Effector memory CD8-positive, alpha-beta T cell (primary cell): ENCODE measurements at regions not wholly inside any gene's neighbourhood (a gene's known extent, or its start where the extent isn't known, plus 50 kb on each side); places are given as distances from the start of the nearest gene placed in this dataset.

Experiments used
- ATAC-seq: fragments of 150-1000 bp; cut with Tn5 transposase; replicated peaks from 2 replicates; pipeline ENCODE4 v1.10.0; 2021; ENCODE audit warnings: mild to moderate bottlenecking, moderate library complexity
- DNase-seq, 3 experiments: peaks; one replicate each; pipeline ENCODE4 v3.0.0; 2021
- H3K27ac Mint-ChIP-seq, 2 donors: one replicate each; pipeline ENCODE4 v1.8.0; 2022; ENCODE audit warnings: mild to moderate bottlenecking in 2 of 2, mixed read lengths in 2 of 2, moderate library complexity in 2 of 2
- H3K27me3 Mint-ChIP-seq, 2 donors: one replicate each; pipeline ENCODE4 v1.8.0; 2022; ENCODE audit warnings: mixed read lengths in 2 of 2
- H3K36me3 Mint-ChIP-seq: one replicate; pipeline ENCODE4 v1.8.0; 2022; ENCODE audit warnings: mild to moderate bottlenecking, moderate library complexity, mixed read lengths; ENCODE audit not compliant: insufficient read depth
- H3K4me1 Mint-ChIP-seq, 2 donors: one replicate each; pipeline ENCODE4 v1.8.0; 2022; ENCODE audit warnings: low read depth in 2 of 2, mixed read lengths in 2 of 2
- H3K4me3 Mint-ChIP-seq, 2 donors: one replicate each; pipeline ENCODE4 v1.8.0; 2022; ENCODE audit warnings: mild to moderate bottlenecking in 2 of 2, mixed read lengths in 2 of 2, moderate library complexity in 2 of 2
- H3K9me3 Mint-ChIP-seq, 2 donors: one replicate each; pipeline ENCODE4 v1.8.0; 2022; ENCODE audit warnings: mixed read lengths in 2 of 2

DNA sequence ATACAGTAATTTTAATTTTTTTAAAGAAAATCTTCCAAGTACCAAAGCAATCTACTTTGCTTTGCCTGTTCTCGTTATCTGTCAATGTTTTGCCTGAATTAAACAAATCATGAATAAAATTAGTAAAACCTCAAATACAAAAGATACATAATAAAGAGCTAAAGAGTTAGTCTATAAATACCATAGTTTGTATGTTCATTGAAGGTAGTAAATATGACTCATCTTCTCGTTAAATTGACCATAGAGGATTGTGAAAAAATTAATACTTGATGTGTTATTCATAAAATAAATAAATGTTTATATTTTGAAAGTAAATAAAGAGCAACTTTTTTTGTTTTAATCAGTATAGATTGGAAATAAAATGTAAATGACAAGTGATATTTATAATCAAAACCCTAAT, 246.5 kb upstream of the PLSCR5 start:
- Mint-ChIP-seq H3K27me3 (no peaks in the 10 kb centered on the region), H3K27ac (no peak overlapping the region), H3K36me3 (no peaks in the 10 kb centered on the region), H3K9me3 (peaks cover 6 to 13% of the 10 kb centered on the region in 2 donors), H3K4me3 (no peak overlapping the region), H3K4me1 (no peaks in the 10 kb centered on the region)
- ATAC-seq, result no peak
- DNase-seq, result no peak

DNA sequence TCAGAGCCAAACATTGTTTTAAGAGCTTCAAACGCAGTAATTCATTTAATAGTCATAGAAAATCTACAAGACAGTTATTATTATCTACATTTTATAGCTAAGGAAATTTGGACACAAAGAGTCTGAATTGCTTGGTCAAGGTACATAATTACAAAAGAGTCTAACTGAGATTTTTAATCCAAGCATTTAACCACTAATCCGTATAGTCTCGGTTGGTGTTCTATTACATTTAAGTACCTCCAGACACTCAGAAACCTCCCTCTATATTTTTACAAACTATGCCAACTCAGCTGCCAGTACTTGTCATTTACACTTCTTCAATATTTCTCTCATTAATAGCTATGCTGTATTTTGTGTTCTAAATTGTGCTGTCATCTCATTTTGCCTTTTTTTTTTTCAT, 240.2 kb upstream of the PLSCR5 start:
- Mint-ChIP-seq H3K4me1 (no peaks in the 10 kb centered on the region), H3K27ac (no peak overlapping the region), H3K4me3 (no peak overlapping the region), H3K36me3 (no peaks in the 10 kb centered on the region), H3K27me3 (no peaks in the 10 kb centered on the region), H3K9me3 (peaks cover 0 to 8% of the 10 kb centered on the region in 2 donors)
- ATAC-seq (no peak), DNase-seq (no peak)

DNA sequence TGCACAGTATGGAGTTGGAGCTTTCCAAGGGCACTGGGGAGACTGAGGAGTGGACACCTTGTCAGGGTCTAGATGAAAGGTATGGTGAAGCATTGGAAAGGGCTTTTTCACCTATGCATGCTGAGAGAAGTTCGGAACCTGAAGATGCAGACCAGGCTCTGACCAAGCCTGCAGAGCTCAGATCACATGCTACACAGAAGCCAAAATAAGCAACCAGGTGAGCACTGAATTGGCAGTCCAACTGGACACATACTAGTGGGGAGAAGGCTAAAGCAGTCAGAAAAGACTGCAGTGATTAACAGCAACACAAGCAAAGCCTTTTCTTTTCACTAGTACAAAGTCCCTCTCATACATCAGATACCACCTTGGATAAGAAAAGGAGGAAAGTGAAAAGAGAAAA, 238.3 kb upstream of the PLSCR5 start:
- Mint-ChIP-seq H3K27ac (no peak overlapping the region), H3K4me3 (no peak overlapping the region), H3K4me1 (no peaks in the 10 kb centered on the region), H3K36me3 (no peaks in the 10 kb centered on the region), H3K9me3 (peaks cover 0 to 8% of the 10 kb centered on the region in 2 donors), H3K27me3 (no peaks in the 10 kb centered on the region)
- ATAC-seq (no peak), DNase-seq (no peak)

DNA sequence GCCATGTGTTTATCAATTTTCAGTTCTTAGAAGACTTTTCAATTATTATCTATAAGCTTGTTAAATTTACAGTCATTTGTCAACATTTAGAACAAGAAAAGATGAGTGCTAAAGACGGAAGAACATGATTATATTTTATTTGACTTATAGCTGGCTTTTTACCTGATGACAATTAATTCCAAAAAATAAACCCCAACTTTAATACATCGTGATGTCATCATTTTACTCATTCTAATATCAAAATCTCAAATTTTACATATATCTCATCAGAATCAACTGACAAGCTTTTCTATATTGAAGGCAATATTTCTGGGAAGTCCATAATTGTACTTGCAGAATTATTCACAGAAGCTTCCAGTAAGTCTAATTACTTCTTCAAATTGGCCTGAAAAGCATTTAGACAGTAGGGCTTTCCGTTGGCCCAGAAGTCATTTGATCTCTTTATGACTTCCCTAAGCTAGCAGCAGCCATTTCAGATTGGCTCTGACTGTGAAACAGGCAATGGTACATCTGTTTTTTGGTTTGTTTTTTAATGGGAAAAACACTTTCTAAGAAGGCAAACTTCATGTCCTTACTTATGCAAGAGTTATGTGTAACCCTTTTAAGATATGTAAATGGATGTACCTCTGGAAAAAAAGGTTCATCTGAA, 234.7 kb upstream of the PLSCR5 start:
- Mint-ChIP-seq H3K9me3 (peaks cover 0 to 8% of the 10 kb centered on the region in 2 donors), H3K27me3 (no peaks in the 10 kb centered on the region), H3K36me3 (no peaks in the 10 kb centered on the region), H3K4me3 (no peak overlapping the region), H3K27ac (no peak overlapping the region), H3K4me1 (no peaks in the 10 kb centered on the region)
- DNase-seq, result no peak
- no peak for ATAC-seq

DNA sequence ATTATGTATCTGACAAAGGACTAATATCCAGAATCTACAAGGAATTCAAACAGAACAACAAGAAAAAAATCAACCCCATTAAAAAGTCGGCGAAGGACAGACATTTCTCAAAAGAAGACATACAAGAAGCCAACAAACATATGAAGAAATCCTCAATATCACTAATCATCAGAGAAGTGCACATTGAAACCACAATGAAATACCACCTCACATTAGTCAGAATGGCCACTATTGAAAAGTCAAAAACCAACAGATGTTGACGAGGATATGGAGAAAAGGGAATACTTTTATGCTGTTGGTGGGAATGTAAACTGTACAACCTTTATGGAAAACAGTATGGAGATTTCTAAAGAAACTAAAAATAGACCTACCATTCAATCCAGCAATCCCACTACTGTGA, 233.1 kb upstream of the PLSCR5 start:
- Mint-ChIP-seq H3K27me3 (no peaks in the 10 kb centered on the region), H3K9me3 (peaks cover 8 to 9% of the 10 kb centered on the region in 2 donors), H3K27ac (no peak overlapping the region), H3K36me3 (no peaks in the 10 kb centered on the region), H3K4me3 (no peak overlapping the region), H3K4me1 (no peaks in the 10 kb centered on the region)
- DNase-seq (no peak), ATAC-seq (no peak)

DNA sequence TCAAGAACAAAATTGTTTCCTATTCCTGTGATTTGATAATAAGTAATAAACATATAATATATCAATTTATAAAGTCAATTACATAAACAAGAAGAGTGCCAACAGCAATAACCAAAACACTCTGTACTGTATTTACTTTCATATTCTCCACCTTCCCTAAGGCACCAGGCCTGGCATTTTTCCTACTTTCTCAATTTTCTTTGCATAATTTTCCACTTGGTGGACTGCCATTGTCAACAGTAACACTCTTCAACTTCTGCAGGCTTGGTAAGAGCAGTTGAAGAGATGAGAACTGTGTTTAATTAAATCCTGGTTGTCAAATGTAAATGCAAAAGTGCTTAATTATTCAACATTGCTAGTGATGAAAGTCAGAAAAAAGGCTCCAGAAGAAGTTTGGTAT, 229.8 kb upstream of the PLSCR5 start:
- no peak overlapping the region for H3K27ac Mint-ChIP-seq

DNA sequence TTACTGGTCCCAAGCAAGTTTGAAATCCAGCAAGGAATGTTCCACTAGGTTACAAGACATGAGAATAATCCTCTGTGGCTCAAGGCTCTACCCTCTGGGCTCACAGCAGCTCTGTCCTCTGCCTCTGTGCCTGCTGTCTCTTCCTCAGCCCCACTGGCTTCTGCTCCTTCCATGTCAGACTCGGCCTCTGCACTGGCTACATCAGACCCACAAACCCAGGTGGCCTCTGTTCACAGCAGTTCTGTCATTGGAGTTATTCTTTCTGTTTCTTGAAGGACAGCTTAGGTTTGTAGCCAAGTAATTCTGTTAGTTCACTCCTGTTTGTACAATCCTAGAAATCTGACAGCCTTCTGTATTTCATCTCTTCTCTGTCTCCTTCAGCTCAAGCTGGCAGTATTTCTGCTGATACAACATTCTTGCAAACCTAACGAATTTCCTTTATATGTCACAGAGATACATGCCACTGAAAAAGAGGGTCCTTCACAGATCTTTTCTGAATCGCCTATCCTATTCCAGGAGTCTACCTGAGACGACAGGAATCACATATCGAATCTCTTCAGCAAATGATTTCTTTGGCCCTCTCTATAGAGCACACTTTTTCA, 227.8 kb upstream of the PLSCR5 start:
- Mint-ChIP-seq H3K4me3 (no peak overlapping the region), H3K27me3 (no peaks in the 10 kb centered on the region), H3K9me3 (peaks cover 2 to 15% of the 10 kb centered on the region in 2 donors), H3K27ac (no peak overlapping the region), H3K36me3 (no peaks in the 10 kb centered on the region), H3K4me1 (no peaks in the 10 kb centered on the region)
- ATAC-seq (no peak), DNase-seq (no peak)

More for the DNA sequence above, 229.8 kb upstream of the PLSCR5 start:
- no peak overlapping the region for H3K4me3 Mint-ChIP-seq
- ATAC-seq (no peak), DNase-seq (no peak)
- H3K36me3 Mint-ChIP-seq, result no peaks in the 10 kb centered on the region
- H3K4me1 Mint-ChIP-seq, result no peaks in the 10 kb centered on the region
- H3K27me3 Mint-ChIP-seq, result no peaks in the 10 kb centered on the region
- H3K9me3 Mint-ChIP-seq, result peaks cover 0 to 15% of the 10 kb centered on the region in 2 donors

DNA sequence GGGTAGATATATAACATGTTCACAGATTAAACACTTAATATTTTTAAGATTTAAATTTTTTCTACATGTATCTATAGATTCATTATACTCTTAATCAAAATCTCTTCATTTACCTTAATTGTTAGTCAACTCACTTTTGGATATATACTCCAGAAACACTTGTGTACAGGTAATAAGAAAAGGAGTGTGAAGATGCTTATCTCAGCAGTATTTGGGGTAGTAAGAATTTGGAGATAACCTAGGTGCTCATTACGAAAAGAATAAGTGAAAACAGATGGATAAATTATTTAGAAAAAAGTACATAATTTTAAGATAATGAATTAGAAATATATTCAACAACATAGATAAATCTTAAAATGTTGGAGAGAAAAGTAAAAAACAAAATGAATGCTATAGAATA, 226.5 kb upstream of the PLSCR5 start:
- Mint-ChIP-seq H3K4me1 (no peaks in the 10 kb centered on the region), H3K9me3 (peaks cover 2 to 15% of the 10 kb centered on the region in 2 donors), H3K4me3 (no peak overlapping the region), H3K36me3 (no peaks in the 10 kb centered on the region), H3K27ac (no peak overlapping the region), H3K27me3 (no peaks in the 10 kb centered on the region)
- no peak for ATAC-seq
- no peak for DNase-seq

DNA sequence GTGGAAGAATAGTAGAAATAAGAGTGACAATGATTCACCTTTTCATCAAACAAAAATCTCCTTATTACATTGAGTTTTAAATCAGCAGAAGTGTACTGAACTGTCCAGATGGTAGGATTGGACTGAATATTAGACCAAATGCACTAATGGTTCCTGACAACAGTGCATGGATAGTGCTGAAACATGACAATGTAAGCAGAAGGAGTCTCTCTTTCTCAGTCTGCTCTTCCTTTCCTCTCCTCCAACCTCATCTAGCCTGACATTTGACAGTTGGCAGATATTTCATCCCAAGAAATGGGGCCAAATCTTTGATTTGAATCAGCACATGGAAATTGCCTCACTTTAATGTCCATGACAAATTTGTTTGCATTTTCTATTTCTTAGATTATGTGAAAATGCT, 225.1 kb upstream of the PLSCR5 start:
- H3K9me3 Mint-ChIP-seq, result peaks cover 2 to 15% of the 10 kb centered on the region in 2 donors
- DNase-seq (no peak), ATAC-seq (no peak)
- no peaks in the 10 kb centered on the region for H3K36me3 Mint-ChIP-seq
- no peaks in the 10 kb centered on the region for H3K27me3 Mint-ChIP-seq
- H3K4me3 Mint-ChIP-seq, result no peak overlapping the region
- no peaks in the 10 kb centered on the region for H3K4me1 Mint-ChIP-seq
- H3K27ac Mint-ChIP-seq, result no peak overlapping the region

DNA sequence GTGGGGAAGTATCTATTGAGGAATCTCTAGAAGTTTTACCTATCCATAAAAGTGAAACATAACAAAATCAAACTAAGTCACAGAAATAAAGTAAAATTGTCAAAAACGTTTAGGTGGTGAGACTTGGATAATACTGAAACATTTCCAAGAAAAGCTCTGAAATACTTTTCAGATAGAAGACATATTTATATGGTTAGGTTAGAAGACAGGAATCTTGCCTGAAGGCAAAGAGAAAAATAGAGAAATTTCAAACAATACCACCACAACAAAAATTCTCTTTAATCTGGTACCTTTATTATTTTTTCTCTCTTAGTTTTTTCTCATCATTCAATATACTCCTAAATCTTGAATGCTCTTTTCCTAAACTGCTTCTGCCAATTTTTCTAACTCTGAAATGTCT, 222.7 kb upstream of the PLSCR5 start:
- peaks cover 1 to 2% of the 10 kb centered on the region in 2 donors for H3K9me3 Mint-ChIP-seq
- no peaks in the 10 kb centered on the region for H3K27me3 Mint-ChIP-seq
- DNase-seq (no peak), ATAC-seq (no peak)
- H3K27ac Mint-ChIP-seq, result no peak overlapping the region
- H3K4me1 Mint-ChIP-seq, result no peaks in the 10 kb centered on the region
- H3K4me3 Mint-ChIP-seq, result no peak overlapping the region
- no peaks in the 10 kb centered on the region for H3K36me3 Mint-ChIP-seq

DNA sequence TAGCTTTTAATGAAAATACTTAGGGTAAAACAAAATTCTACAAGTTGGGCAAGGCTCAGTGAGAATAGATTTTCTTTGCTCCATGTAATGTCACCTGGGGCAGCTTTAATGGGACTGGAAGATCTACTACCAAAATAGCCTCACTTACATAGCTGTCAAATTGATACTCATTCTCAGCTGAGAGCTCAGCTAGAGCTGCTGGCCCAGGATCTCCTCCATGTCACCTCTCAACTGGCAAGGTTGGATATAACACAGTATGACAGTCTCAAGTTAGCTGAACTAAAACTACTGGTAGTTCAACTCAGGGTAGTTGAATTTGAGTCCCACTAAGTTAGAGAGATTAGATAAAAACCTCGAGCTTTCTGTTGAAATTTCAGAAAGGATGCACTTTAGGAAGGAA, 218.5 kb upstream of the PLSCR5 start:
- H3K4me1 Mint-ChIP-seq, result no peaks in the 10 kb centered on the region
- no peaks in the 10 kb centered on the region for H3K27me3 Mint-ChIP-seq
- no peak for DNase-seq
- no peak for ATAC-seq
- no peaks in the 10 kb centered on the region for H3K9me3 Mint-ChIP-seq
- no peak overlapping the region for H3K27ac Mint-ChIP-seq
- no peaks in the 10 kb centered on the region for H3K36me3 Mint-ChIP-seq
- no peak overlapping the region for H3K4me3 Mint-ChIP-seq

DNA sequence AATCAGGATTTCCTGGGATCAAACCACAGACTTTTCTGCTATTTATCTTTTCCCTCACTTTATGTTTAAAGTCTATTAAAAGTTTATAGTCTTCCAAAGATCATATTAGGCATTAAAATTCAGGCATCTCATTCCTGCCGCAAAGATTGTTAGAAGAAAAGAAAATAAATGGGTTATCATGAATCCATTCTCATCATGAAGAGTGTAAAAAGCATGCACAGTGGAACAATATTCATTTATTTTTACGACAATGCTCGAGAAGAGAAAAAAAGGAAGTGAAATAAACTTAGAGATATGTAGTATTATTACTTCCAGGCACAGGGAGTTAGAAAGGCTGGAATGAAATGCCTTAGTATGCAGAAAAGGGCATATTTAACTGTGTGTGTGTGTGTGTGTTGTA, 213.7 kb upstream of the PLSCR5 start:
- no peaks in the 10 kb centered on the region for H3K27me3 Mint-ChIP-seq
- no peak overlapping the region for H3K27ac Mint-ChIP-seq
- H3K4me3 Mint-ChIP-seq, result no peak overlapping the region
- H3K36me3 Mint-ChIP-seq, result no peaks in the 10 kb centered on the region
- H3K4me1 Mint-ChIP-seq, result no peaks in the 10 kb centered on the region
- DNase-seq, result no peak
- H3K9me3 Mint-ChIP-seq, result no peaks in the 10 kb centered on the region
- no peak for ATAC-seq

DNA sequence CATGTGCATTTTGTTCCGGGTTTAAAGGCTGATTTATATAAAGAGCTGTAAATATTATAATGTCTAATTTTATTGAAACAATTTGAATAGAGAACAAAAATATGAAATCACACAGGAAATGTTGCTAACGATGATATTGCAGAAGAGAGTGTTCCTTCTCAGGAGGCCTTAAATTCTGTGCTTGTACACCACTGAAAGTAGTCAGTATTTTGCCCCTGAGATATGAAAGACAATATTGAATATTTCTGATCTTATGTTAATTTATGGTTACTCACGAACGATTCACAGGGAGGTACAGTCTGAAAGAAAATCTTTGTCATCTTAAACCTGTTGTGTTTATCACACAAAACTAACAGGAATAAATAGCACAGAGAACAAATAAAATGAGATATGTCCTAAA, 213.2 kb upstream of the PLSCR5 start:
- Mint-ChIP-seq H3K27ac (no peak overlapping the region), H3K4me3 (no peak overlapping the region), H3K36me3 (no peaks in the 10 kb centered on the region), H3K27me3 (no peaks in the 10 kb centered on the region), H3K9me3 (no peaks in the 10 kb centered on the region), H3K4me1 (no peaks in the 10 kb centered on the region)
- DNase-seq, result no peak
- ATAC-seq, result no peak

DNA sequence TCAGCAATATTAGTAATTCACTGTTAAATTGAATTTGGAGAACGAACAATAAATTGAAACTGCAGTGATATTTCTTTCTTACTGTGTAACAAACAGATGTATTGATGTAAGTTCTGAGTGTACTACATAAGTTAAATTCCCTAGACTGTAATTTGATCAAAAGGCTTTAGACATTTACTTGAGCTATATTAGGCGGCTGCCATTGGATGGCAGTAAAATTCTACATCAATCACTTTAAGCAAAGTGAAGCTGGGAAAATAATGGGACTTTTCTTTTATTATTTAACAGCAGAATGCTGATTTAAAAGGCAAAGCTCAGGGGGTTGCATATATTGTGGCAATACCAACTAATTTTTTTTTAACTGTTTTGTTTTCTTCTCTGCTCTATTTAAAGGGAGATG, 212.6 kb upstream of the PLSCR5 start:
- Mint-ChIP-seq H3K4me3 (no peak overlapping the region), H3K27ac (no peak overlapping the region), H3K27me3 (no peaks in the 10 kb centered on the region), H3K9me3 (no peaks in the 10 kb centered on the region), H3K36me3 (no peaks in the 10 kb centered on the region), H3K4me1 (no peaks in the 10 kb centered on the region)
- ATAC-seq (no peak), DNase-seq (no peak)
